Mucosa of stomach (tissue), 1 donor: ENCODE measurements at regions not wholly inside any gene's neighbourhood (a gene's known extent, or its start where the extent isn't known, plus 50 kb on each side); places are given as distances from the start of the nearest gene placed in this dataset.

ENCODE experiments used
- H3K27me3 ChIP-seq: one replicate; pipeline ENCODE4 v1.7.0; 2013; ENCODE audit warnings: mild to moderate bottlenecking, low read length; ENCODE audit not compliant: control insufficient read depth, insufficient read depth
- H3K36me3 ChIP-seq: one replicate; pipeline ENCODE4 v1.7.0; 2013; ENCODE audit warnings: low read length; ENCODE audit not compliant: control insufficient read depth, insufficient read depth
- H3K4me1 ChIP-seq: one replicate; pipeline ENCODE4 v1.7.0; 2013; ENCODE audit warnings: mild to moderate bottlenecking, low read length; ENCODE audit not compliant: control insufficient read depth, insufficient read depth
- H3K4me3 ChIP-seq: one replicate; pipeline ENCODE4 v1.7.0; 2013; ENCODE audit warnings: low read length
- H3K9ac ChIP-seq: one replicate; pipeline ENCODE4 v1.7.0; 2013; ENCODE audit warnings: mild to moderate bottlenecking, low read length, moderate library complexity
- H3K9me3 ChIP-seq: one replicate; pipeline ENCODE4 v1.7.0; 2013; ENCODE audit warnings: mild to moderate bottlenecking, low read length, moderate library complexity; ENCODE audit not compliant: control insufficient read depth
- donor health status: Pancreatic carcinoma.

- Histone ChIP-seq H3K36me3 (no peaks in the 10 kb centered on the region), H3K4me1 (no peaks in the 10 kb centered on the region), H3K27me3 (no peaks in the 10 kb centered on the region), H3K4me3 (no peak overlapping the region), H3K9ac (no peak overlapping the region), H3K9me3 (no peaks in the 10 kb centered on the region)
These were observed 798.1 kb downstream of the PDHA2 start for GRCh38 chr4:96637971-96638412.

GRCh38 chr4:96639932-96640331 lies 800.0 kb downstream of the PDHA2 start:
- H3K4me1 ChIP-seq = no peaks in the 10 kb centered on the region
- H3K4me3 ChIP-seq = no peak overlapping the region
- no peaks in the 10 kb centered on the region for H3K36me3 ChIP-seq
- no peaks in the 10 kb centered on the region for H3K9me3 ChIP-seq
- no peaks in the 10 kb centered on the region for H3K27me3 ChIP-seq
- H3K9ac ChIP-seq = no peak overlapping the region

- Histone ChIP-seq H3K36me3 (no peaks in the 10 kb centered on the region), H3K9me3 (no peaks in the 10 kb centered on the region), H3K4me1 (no peaks in the 10 kb centered on the region), H3K27me3 (no peaks in the 10 kb centered on the region), H3K4me3 (no peak overlapping the region), H3K9ac (no peak overlapping the region)
These were observed 802.6 kb downstream of the PDHA2 start for GRCh38 chr4:96642490-96642889.

- Histone ChIP-seq H3K36me3 (no peaks in the 10 kb centered on the region), H3K9me3 (no peaks in the 10 kb centered on the region), H3K9ac (no peak overlapping the region), H3K4me1 (no peaks in the 10 kb centered on the region), H3K27me3 (no peaks in the 10 kb centered on the region), H3K4me3 (no peak overlapping the region)
These were observed 806.3 kb downstream of the PDHA2 start for GRCh38 chr4:96646146-96646545.

GRCh38 chr4:96649536-96649935 lies 809.6 kb downstream of the PDHA2 start:
- H3K9me3 ChIP-seq = no peaks in the 10 kb centered on the region
- H3K4me1 ChIP-seq = no peaks in the 10 kb centered on the region
- no peaks in the 10 kb centered on the region for H3K27me3 ChIP-seq
- H3K4me3 ChIP-seq = no peak overlapping the region
- no peak overlapping the region for H3K9ac ChIP-seq
- no peaks in the 10 kb centered on the region for H3K36me3 ChIP-seq

GRCh38 chr4:96652158-96652557 lies 812.3 kb downstream of the PDHA2 start:
- no peaks in the 10 kb centered on the region for H3K36me3 ChIP-seq
- no peak overlapping the region for H3K4me3 ChIP-seq
- H3K27me3 ChIP-seq = no peaks in the 10 kb centered on the region
- no peaks in the 10 kb centered on the region for H3K4me1 ChIP-seq
- H3K9ac ChIP-seq = no peak overlapping the region
- H3K9me3 ChIP-seq = no peaks in the 10 kb centered on the region

GRCh38 chr4:96652821-96653220 lies 812.9 kb downstream of the PDHA2 start:
- Histone ChIP-seq H3K4me1 (no peaks in the 10 kb centered on the region), H3K9ac (no peak overlapping the region), H3K27me3 (no peaks in the 10 kb centered on the region), H3K4me3 (no peak overlapping the region), H3K36me3 (no peaks in the 10 kb centered on the region), H3K9me3 (no peaks in the 10 kb centered on the region)

- Histone ChIP-seq H3K4me3 (no peak overlapping the region), H3K9ac (no peak overlapping the region), H3K36me3 (no peaks in the 10 kb centered on the region), H3K9me3 (no peaks in the 10 kb centered on the region), H3K4me1 (no peaks in the 10 kb centered on the region), H3K27me3 (no peaks in the 10 kb centered on the region)
These were observed 814.2 kb downstream of the PDHA2 start for GRCh38 chr4:96654045-96654444.

GRCh38 chr4:96670381-96670780 lies 830.5 kb downstream of the PDHA2 start:
- H3K9ac ChIP-seq = no peak overlapping the region

GRCh38 chr4:96675416-96675815 lies 835.5 kb downstream of the PDHA2 start:
- H3K4me3 ChIP-seq = no peak overlapping the region
- H3K9ac ChIP-seq = no peak overlapping the region
- no peaks in the 10 kb centered on the region for H3K4me1 ChIP-seq
- H3K27me3 ChIP-seq = no peaks in the 10 kb centered on the region
- no peaks in the 10 kb centered on the region for H3K9me3 ChIP-seq
- H3K36me3 ChIP-seq = no peaks in the 10 kb centered on the region

More at GRCh38 chr4:96670381-96670780, 830.5 kb downstream of the PDHA2 start:
- no peaks in the 10 kb centered on the region for H3K9me3 ChIP-seq
- H3K27me3 ChIP-seq = no peaks in the 10 kb centered on the region
- H3K4me3 ChIP-seq = no peak overlapping the region
- H3K36me3 ChIP-seq = no peaks in the 10 kb centered on the region
- no peaks in the 10 kb centered on the region for H3K4me1 ChIP-seq

GRCh38 chr4:96675896-96676295 lies 836.0 kb downstream of the PDHA2 start:
- Histone ChIP-seq H3K36me3 (no peaks in the 10 kb centered on the region), H3K9ac (no peak overlapping the region), H3K9me3 (no peaks in the 10 kb centered on the region), H3K27me3 (no peaks in the 10 kb centered on the region), H3K4me3 (no peak overlapping the region), H3K4me1 (no peaks in the 10 kb centered on the region)

- Histone ChIP-seq H3K36me3 (no peaks in the 10 kb centered on the region), H3K9ac (no peak overlapping the region), H3K4me3 (no peak overlapping the region), H3K27me3 (no peaks in the 10 kb centered on the region), H3K9me3 (no peaks in the 10 kb centered on the region), H3K4me1 (no peaks in the 10 kb centered on the region)
These were observed 837.0 kb downstream of the PDHA2 start for GRCh38 chr4:96676754-96677435.

- Histone ChIP-seq H3K36me3 (no peaks in the 10 kb centered on the region), H3K4me3 (no peak overlapping the region), H3K27me3 (no peaks in the 10 kb centered on the region), H3K4me1 (no peaks in the 10 kb centered on the region), H3K9me3 (no peaks in the 10 kb centered on the region), H3K9ac (no peak overlapping the region)
These were observed 837.6 kb downstream of the PDHA2 start for GRCh38 chr4:96677499-96677898.
